Thoracic aorta (tissue), 2 donors: ENCODE measurements at regions not wholly inside any gene's neighbourhood (a gene's known extent, or its start where the extent isn't known, plus 50 kb on each side); places are given as distances from the start of the nearest gene placed in this dataset.

Experiments used
- ATAC-seq: fragments of 150-250 bp; one replicate; pipeline ENCODE4 v1.8.0; 2017; ENCODE audit warnings: low read depth; ENCODE audit not compliant: insufficient number of reproducible peaks, low FRiP score
- DNase-seq: peaks from one replicate; pipeline ENCODE4 v3.0.0-alpha.2; 2020; ENCODE audit warnings: low spot score
- H3K27ac ChIP-seq, 2 donors: fragments of 200-600 bp; sonication (generic); 1 replicate in 1 of 2; 2 replicates in 1 of 2; pipeline ENCODE4 v1.5.1; 2016; ENCODE audit warnings: mild to moderate bottlenecking in 2 of 2, moderate library complexity in 2 of 2
- H3K27me3 ChIP-seq: fragments of 200-600 bp; sonication (generic); replicated peaks from 2 replicates; pipeline ENCODE4 v1.6.0; 2016; ENCODE audit warnings: mild to moderate bottlenecking; ENCODE audit not compliant: insufficient read depth
- H3K36me3 ChIP-seq: fragments of 200-600 bp; sonication (generic); one replicate; pipeline ENCODE4 v1.5.1; 2016
- H3K4me1 ChIP-seq, 2 donors: fragments of 200-600 bp; sonication (generic); 1 replicate in 1 of 2; 2 replicates in 1 of 2; pipeline versions ENCODE4 v1.5.1 to v1.6.0; 2016; ENCODE audit warnings: low read depth in 2 of 2, mild to moderate bottlenecking in 1 of 2; ENCODE audit not compliant: control insufficient read depth in 1 of 2
- H3K4me3 ChIP-seq: fragments of 200-600 bp; sonication (generic); 2 replicates; pipeline ENCODE4 v1.5.1; 2016; ENCODE audit warnings: mild to moderate bottlenecking
- H3K9me3 ChIP-seq: fragments of 200-600 bp; sonication (generic); 2 replicates; pipeline ENCODE4 v1.5.1; 2016
- CTCF ChIP-seq: fragments of 200-600 bp; sonication (generic); IDR thresholded peaks from one replicate; pipeline ENCODE4 v1.5.1; 2019; ENCODE audit warnings: antibody characterized with exemption

GRCh38 chr3:137061186-137061585 is 103.4 kb downstream of the IL20RB start:
- DNase-seq (no peak), ATAC-seq (no peak)
- Histone ChIP-seq H3K9me3 (no peaks in the 10 kb centered on the region), H3K27ac (no peak overlapping the region), H3K36me3 (no peaks in the 10 kb centered on the region), H3K27me3 (no peaks in the 10 kb centered on the region), H3K4me3 (no peak overlapping the region), H3K4me1 (no peaks in the 10 kb centered on the region)
- no peak for TF ChIP-seq CTCF

GRCh38 chr3:137062250-137062649 is 104.5 kb downstream of the IL20RB start:
- Histone ChIP-seq H3K4me3 (no peak overlapping the region), H3K27ac (no peak overlapping the region), H3K4me1 (no peaks in the 10 kb centered on the region), H3K9me3 (no peaks in the 10 kb centered on the region), H3K27me3 (no peaks in the 10 kb centered on the region), H3K36me3 (no peaks in the 10 kb centered on the region)
- DNase-seq (no peak), ATAC-seq (no peak)
- no peak for TF ChIP-seq CTCF

GRCh38 chr3:137065381-137065780 is 107.6 kb downstream of the IL20RB start:
- no peak overlapping the region for H3K4me3 ChIP-seq
- H3K36me3 ChIP-seq: no peaks in the 10 kb centered on the region
- no peaks in the 10 kb centered on the region for H3K4me1 ChIP-seq
- H3K27me3 ChIP-seq: no peaks in the 10 kb centered on the region
- H3K27ac ChIP-seq: no peak overlapping the region
- no peak for TF ChIP-seq CTCF
- DNase-seq (no peak), ATAC-seq (no peak)
- H3K9me3 ChIP-seq: no peaks in the 10 kb centered on the region

DNA sequence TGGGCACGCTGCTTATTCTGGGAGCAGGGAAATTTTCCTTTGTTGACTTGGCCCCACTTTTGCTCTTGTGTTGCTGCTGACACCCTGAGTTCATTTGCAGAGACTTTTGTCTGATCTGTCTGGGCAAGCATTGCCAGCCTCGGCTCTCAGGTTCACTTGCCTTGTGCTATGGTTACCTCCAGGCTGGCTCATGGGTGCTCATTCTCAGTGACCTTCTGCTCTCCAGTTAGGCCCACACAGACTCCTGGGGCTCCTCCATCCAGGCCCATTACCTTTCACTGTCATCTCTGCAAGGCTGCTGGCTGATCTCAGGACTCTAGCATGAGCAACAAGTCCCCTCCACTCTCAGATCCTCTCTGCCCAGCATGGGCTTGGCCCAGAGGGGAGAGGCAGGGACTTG is 108.3 kb downstream of the IL20RB start:
- no peak for TF ChIP-seq CTCF
- Histone ChIP-seq H3K4me1 (no peaks in the 10 kb centered on the region), H3K4me3 (no peak overlapping the region), H3K36me3 (no peaks in the 10 kb centered on the region), H3K27me3 (no peaks in the 10 kb centered on the region), H3K27ac (no peak overlapping the region), H3K9me3 (no peaks in the 10 kb centered on the region)
- DNase-seq (no peak), ATAC-seq (no peak)

DNA sequence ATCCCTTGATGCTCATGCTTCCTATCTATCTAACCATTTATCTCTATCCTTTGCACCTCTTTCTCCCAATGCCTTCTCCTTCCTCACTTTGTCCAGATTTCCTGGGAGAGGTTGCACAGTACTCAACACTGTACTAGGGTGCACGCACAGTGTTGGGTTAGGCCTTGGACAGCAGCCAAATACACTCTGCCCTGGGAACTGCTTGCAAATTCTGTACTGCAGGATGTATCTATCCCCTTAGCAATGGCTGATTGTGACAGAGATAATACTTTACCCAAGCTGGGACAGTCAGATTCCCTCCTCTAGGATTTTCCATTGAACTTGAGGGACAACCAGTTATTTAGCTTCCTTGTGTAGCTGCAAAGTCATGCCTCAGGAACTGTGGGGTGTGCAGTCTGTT is 113.3 kb downstream of the IL20RB start:
- no peak overlapping the region for H3K27ac ChIP-seq
- no peaks in the 10 kb centered on the region for H3K9me3 ChIP-seq
- H3K4me3 ChIP-seq: no peak overlapping the region
- no peaks in the 10 kb centered on the region for H3K4me1 ChIP-seq
- no peaks in the 10 kb centered on the region for H3K36me3 ChIP-seq
- TF ChIP-seq CTCF: no peak
- ATAC-seq (no peak), DNase-seq (no peak)
- no peaks in the 10 kb centered on the region for H3K27me3 ChIP-seq
